OCI-LY3 (cell line): ENCODE measurements at regions not wholly inside any gene's neighbourhood (a gene's known extent, or its start where the extent isn't known, plus 50 kb on each side); places are given as distances from the start of the nearest gene placed in this dataset.

ENCODE experiments used
- CTCF ChIP-seq: fragments of 200-600, 300-600 bp; sonication (generic); IDR thresholded peaks from 2 replicates; pipeline ENCODE4 v1.5.1; 2014; ENCODE audit warnings: antibody characterized with exemption, low read length, low read depth
- EZH2phosphoT487 ChIP-seq: fragments of 200-600 bp; shearing (Covaris generic); IDR thresholded peaks from 2 replicates; pipeline ENCODE4 v1.6.1; 2018; ENCODE audit warnings: antibody characterized with exemption, mixed run types, low read depth

- TF ChIP-seq CTCF (no peak), EZH2phosphoT487 (no peak)
Observed at GRCh38 chr7:46680147-46680546, 759.1 kb upstream of the IGFBP3 start.
